HG02798 (cell line): ENCODE measurements at regions not wholly inside any gene's neighbourhood (a gene's known extent, or its start where the extent isn't known, plus 50 kb on each side); places are given as distances from the start of the nearest gene placed in this dataset.
"Not testable (repeated sequence)": the region's sequence is repeated elsewhere in the genome, so short reads cannot be mapped to it uniquely, and the experiment has no call there.

ENCODE experiments used
- ATAC-seq: cut with Tn5 transposase; IDR thresholded peaks from one replicate; pipeline ENCODE4 v1.9.1; 2021; ENCODE audit warnings: mild to moderate bottlenecking; ENCODE audit not compliant: unreplicated experiment, poor library complexity

- no peak for ATAC-seq
Measured at GRCh38 chr20:11976966-11977365, 59.3 kb downstream of the BTBD3 start.

- no peak for ATAC-seq
Measured at GRCh38 chr20:11978496-11978895, 60.8 kb downstream of the BTBD3 start.

GRCh38 chr20:11979306-11979990 is 61.8 kb downstream of the BTBD3 start:
- peak; percentile 95 for ATAC-seq

- ATAC-seq = no peak
Measured at GRCh38 chr20:11980263-11980662, 62.6 kb downstream of the BTBD3 start.

GRCh38 chr20:11981366-11981947 is 63.8 kb downstream of the BTBD3 start:
- ATAC-seq = no peak

- ATAC-seq = no peak
Measured at GRCh38 chr20:11982289-11982954, 64.7 kb downstream of the BTBD3 start.

- no peak for ATAC-seq
Measured at GRCh38 chr20:11982955-11983470, 65.3 kb downstream of the BTBD3 start.

- no peak for ATAC-seq
Measured at GRCh38 chr20:11986954-11987353, 69.3 kb downstream of the BTBD3 start.

GRCh38 chr20:11987526-11987925 is 69.8 kb downstream of the BTBD3 start:
- no peak for ATAC-seq

- ATAC-seq = no peak
Measured at GRCh38 chr20:11989018-11989771, 71.5 kb downstream of the BTBD3 start.

- no peak for ATAC-seq
Measured at GRCh38 chr20:11992426-11992825, 74.7 kb downstream of the BTBD3 start.

GRCh38 chr20:11993886-11994461 is 76.3 kb downstream of the BTBD3 start:
- ATAC-seq = no peak

GRCh38 chr20:11995805-11996567 is 78.3 kb downstream of the BTBD3 start:
- ATAC-seq = no peak

- not testable (repeated sequence) for ATAC-seq
Measured at GRCh38 chr20:12004776-12005175, 87.1 kb downstream of the BTBD3 start.

- peak; percentile 95 for ATAC-seq
Measured at GRCh38 chr20:12012241-12013222, 94.8 kb downstream of the BTBD3 start.

- no peak for ATAC-seq
Measured at GRCh38 chr20:12014276-12014675, 96.6 kb downstream of the BTBD3 start.

GRCh38 chr20:12014736-12015135 is 97.0 kb downstream of the BTBD3 start:
- ATAC-seq = no peak

- ATAC-seq = no peak
Measured at GRCh38 chr20:12016291-12016690, 98.6 kb downstream of the BTBD3 start.

- ATAC-seq = no peak
Measured at GRCh38 chr20:12019715-12020114, 102.0 kb downstream of the BTBD3 start.
